Endothelial cell of hepatic sinusoid (primary cell): ENCODE measurements at regions not wholly inside any gene's neighbourhood (a gene's known extent, or its start where the extent isn't known, plus 50 kb on each side); places are given as distances from the start of the nearest gene placed in this dataset.

Experiments used
- in situ Hi-C: cut with HindIII; loops from 2 replicates; pipeline ENCODE4 v1.10.0; 2017; ENCODE audit warnings: low sequenced_read_pairs

DNA sequence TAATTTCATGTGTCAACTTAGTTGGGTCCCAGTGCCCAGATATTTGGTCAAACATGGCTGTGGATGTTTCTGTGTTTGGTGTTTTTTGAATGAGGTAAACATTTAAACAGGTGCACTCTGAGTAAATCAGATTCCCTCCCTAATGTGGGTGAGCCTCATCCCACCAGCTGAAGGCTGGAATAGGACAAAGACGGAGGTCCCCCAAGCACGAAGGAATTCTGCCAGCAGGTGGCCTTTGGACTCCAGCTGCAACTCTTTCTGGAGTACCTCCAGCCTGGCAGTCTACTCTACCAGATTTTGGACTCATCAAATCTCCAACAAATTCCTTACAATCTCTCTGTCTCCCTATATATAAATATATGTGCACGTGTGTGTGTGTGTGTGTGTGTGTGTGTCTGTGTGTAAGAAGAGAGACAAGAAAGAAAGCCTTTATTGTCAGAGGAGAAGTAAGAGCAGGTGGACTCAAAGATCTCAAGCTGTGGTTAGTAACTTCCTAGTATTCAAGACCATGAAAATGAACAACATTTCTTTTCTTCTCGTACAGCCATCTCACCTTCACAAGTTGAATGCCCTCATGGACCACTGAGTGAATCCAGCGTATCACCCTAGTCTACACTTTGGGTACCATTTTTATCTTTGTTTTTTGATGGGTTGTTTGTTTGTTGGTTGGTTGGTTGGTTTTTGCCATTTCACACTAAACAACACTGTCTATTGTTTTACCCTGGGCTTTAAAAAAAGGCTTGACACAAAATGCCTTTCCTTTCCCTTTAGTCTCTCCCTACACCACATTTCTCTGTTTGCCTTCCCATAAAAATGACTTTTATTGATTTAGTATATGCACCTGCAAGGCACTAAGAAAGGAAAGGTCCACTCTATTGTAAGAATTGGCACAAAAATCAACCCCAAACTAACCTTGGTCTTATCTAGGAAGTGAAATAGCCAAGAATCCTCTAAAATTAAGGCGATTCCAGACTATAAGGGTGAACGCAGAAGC lies 118.7 kb downstream of the TENT4A start:
- in situ Hi-C loops, result no loop called here

DNA sequence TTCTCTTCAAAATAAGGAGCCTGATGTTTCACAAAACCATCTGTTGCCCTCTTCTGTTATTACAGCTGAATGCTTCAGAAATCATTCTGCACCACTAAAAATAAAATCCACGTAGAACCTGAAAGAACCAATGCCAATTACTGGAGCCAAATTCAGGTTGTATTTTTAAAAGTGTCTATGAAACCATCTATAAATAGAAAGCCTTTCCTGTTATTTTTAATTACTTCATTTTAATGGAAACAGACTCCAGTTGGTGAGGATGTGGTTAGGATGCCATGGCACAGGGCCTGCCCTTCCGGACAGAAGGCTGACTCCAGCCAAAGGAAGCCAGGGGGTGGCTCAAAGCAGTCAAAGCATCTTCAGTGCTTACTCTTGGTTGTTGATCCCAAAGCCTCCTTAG lies 119.8 kb downstream of the TENT4A start:
- in situ Hi-C loops, result no loop called here

DNA sequence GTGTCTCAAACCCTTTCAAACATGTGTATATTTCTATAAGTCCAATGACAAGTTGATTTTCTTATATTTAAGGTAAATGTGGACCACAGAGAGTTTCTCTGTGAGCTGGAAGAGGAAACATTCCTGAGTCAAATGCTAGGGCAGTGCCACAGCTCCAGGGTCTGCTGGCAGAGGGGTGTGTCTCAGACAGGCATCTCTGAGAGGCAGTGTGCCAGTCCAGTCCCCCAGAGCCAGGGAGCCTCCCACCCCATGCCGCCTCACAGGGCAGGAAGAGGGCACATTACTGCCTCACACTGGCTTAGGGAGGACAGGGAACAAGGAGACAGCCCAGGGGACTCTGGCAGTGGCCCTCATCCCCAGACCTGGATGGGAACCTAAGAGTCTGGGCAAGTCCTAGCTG lies 120.2 kb downstream of the TENT4A start:
- in situ Hi-C loops, result no loop called here

DNA sequence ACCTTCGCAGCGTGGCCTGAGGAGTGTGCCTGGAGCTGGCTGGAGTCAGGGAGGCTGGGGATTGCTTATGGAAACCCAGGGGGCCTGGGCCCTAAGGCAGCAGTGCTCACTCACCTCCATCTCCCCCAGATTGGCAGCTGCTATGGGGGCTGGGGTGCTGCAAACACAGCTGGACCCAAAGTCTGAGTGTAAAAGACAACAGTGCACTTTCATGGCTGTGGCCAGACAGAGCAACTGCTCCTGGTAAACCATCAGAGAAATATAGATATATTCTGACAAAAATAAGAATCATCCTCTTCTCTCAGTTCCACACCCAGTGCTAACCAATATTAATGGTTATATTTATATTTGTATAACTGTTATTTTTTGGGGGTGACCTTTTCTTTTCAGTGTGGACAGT lies 123.9 kb downstream of the TENT4A start:
- in situ Hi-C loops, result no loop called here

DNA sequence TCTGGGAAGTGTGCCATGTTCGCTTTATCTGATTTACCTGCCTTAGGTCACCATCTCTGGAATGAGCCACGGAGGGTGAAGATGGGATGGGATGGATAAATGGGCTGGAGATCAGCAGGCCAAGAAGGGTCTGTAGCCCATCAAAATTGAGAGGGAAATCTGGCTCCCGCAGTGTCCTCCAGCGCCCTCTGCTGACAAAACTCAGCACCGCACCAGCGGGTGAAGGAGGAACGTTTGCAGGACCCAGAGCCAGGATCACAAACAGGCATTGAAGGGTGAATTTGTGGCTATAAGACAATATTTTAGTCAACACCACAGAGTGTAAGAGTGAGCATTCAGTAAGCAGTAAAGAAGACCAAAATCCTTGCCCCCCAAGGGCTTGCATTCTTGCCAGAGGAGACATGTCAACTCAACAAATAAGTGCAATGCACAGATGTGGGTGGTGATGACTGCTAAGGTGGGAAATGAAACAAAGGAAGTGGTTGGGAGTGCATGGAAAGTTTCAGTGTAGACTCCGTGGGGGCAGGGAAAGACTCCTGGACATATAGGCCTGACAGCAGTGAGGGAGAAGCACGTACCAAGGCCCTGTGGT lies 124.4 kb downstream of the TENT4A start:
- in situ Hi-C loops, result no loop called here

DNA sequence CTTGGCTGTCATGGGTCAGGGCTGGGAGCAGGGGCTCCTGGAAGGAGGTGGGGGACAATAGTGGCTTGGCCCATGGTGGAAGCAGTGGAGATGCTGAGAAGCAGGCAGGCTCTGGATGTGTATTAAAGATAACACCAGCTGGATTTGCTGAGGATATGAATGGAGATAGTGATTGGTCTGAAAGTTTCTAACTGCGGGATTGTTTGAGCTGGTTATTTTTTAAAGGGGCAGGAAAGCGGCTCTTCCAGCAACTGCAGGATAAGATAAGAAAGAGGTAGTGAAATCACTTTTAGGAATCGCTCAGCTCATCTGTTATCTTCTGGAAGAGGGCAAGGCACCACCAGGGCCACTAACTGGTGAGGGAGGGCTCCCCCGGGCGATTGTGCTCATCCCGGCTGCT lies 125.5 kb downstream of the TENT4A start:
- in situ Hi-C loops, result no loop called here

DNA sequence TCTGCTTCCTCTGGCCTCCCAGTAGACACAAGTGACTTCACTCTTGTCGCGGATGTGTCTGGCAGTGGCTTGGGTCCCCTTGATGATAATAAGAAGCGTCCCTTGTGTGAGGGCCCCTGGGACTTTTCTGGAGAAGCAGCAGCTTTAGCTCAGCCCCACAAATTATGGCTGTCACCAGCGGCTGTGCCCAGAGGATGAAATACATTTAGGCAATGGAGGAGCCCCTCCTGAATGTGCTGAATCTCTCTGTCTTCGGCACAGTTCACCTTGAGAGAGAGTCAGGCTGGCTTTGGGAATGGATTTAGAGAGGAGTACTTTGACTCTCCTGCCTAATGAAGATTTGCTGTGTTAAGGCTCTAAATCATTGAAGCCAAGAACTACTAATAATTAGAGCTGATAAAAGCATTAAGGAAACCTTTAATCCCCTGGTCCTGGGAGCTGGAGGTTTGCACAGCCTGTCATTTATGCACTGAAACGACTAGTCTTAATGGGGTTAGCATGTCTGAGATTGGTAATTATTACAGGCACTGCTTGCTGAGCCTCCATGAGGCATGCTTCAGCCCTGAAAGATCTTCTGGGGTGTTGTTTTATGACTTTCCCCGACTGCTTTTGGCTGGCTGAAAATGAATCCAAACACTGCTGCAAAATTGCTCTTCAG lies 127.0 kb downstream of the TENT4A start:
- in situ Hi-C loops, result no loop called here

DNA sequence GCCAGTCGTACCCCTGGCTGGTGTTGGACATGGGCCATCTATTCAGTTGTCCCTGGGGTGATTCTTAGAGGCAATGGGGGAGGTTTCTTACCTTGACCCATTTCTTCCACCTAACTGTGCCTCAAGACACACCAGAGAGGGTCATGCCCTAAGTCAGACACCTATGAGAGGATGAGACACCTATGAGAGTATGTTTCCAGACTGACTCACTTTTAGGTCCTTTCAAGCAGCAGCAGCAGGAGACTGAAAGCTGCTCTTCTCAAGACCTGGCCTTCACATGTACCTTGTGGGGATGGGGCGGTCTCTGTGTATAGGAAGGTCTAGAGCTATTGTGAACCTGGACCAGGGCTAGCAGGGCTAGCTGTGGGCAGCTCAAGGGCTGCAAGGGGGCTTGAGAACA lies 130.1 kb downstream of the TENT4A start:
- in situ Hi-C loops, result no loop called here

DNA sequence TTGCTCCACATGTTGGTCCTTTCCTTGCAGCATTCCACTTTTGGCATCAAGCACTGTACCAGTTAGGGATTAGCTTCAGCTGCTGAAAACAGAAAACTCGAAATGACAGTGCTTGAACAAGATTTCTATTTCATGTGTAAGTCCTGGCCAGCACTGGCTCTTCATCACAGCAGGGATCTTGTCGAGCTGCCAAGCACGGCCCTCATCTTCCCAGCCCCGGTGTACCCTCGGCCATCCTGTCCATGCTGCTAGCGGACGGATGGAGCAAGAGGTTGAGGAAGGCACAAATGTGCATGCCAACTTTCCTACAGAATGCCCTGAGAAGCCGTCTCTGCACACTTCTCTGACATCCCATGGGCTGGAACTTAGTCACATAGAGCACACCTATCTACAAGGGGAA lies 130.6 kb downstream of the TENT4A start:
- in situ Hi-C loops, result no loop called here

DNA sequence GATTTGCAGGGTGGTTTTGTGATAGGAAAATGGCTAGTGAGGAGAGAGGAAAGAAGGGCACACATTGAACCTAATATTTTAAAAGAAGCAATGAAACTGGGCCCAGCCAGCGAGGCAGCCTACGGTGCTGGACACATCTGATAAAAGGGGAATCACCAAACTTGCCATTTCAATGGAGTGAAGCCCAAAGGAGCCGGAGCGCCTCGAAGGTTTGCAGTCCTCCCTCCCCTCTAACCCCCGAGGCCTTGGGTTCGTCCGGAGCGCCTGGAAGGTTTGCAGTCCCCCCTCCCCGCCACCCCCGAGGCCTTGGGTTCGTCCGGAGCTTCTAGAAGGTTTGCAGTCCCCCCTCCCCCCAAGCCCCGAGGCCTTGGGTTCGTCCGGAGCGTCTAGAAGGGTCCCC lies 132.6 kb downstream of the TENT4A start:
- in situ Hi-C loops, result no loop called here

DNA sequence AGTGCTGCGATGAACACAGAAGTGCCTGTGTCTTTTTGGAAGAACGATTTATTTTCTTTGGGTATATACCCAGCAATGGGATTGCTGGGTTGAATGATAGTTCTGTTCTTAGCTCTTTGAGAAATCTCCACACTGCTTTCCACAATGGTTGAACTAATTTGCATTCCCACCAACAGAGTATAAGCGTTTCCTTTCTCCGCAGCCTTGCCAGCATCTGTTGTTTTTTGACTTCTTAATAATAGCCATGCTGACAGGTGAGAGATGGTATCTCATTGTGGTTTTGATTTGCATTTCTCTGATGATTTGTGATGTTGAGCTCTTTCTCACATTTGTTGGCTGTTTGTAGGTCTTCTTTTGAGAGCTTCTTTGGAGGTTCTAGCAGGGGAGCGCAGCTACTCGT lies 134.6 kb downstream of the TENT4A start:
- in situ Hi-C loops, result no loop called here

DNA sequence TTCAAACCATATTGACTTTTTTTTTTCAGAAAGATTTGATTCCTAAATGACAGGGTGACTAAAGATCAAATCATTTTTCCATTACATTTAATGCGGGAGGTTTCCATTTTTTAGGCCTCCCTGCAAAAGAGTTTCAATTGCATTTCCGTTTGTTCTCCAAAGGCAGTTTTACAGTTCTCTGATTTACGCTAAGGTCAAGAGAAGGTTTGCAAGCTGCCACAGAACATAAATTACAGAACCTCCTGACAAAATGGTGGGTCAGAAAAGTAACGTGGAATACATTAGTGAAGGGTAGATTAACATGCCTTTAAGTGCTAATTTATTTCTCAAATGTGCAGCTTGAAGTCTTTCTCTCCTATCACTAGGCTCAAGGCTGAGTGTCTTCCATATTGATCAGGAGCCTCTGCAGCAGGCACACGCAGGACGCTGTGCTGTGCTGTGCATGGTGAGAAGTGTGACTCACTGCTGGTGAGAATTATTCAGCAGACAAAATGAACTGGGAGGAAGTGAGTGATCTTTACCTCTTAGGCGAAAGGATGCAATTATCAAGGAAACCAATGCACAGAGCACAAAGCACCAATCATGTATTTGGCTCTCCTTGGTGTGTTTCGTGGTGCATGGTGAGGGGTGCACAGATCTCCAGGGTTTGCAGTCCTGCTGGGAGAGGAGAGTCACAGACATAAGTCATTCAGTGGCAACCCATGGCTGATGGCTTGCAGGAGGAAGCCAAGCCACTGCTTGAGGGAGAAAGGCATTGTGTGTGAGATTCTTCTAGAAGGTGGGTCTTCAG lies 136.3 kb downstream of the TENT4A start:
- in situ Hi-C loops, result no loop called here

DNA sequence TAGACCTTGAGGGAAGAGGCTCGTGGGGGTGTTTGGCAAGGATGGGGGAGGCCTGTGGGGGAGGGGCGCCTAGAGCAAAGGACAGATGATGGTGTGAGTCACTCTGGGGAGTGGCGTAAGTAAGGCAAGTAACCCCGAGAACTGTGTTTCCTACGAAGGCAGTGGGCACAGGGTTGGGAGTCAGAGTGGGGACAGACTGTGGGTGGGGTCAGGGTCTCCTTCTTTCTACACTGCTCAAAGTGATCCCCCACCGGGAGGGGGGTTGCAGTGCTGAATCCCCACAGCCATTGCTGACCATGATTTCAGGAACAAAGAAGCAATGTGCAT lies 136.8 kb downstream of the TENT4A start:
- in situ Hi-C loops, result no loop called here

DNA sequence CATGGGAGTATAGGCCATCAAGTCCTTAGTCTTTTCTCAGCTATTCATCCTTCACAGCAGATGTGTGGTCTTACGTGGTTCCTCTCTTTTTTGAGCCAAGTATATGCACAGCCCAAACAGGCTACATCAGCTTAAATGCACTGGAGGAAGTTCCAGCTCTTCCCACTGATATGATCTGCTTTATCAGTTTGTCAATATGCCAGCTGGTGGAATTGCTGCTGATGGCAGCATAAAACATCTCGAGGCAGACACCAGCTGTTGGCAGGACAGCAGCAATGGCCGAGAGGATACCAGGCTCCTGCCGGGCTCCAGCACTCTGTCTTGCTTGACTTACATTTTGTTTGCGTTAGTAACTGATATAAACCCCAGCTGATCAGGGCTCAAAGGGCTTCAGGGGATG lies 143.4 kb downstream of the TENT4A start:
- in situ Hi-C loops, result no loop called here

DNA sequence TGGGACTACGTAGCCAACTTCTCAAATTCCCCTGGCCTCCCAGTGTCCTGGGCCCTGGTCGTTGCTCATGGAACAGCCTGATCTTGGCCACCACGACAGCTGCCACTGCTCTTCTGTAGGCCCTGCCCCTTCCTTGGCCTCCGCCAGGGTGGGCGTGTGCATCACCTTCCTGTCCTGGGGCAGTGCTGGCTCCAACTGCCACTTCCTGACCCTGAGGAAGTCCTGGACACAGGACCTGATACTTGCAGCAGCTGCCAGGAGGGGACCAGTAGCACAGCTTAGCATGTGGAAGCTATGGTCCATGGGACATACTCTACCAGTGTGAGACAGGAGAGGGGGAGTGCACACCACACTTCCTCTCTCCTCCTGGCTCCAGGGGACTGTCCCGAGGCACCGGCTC lies 145.2 kb downstream of the TENT4A start:
- in situ Hi-C loops, result no loop called here

DNA sequence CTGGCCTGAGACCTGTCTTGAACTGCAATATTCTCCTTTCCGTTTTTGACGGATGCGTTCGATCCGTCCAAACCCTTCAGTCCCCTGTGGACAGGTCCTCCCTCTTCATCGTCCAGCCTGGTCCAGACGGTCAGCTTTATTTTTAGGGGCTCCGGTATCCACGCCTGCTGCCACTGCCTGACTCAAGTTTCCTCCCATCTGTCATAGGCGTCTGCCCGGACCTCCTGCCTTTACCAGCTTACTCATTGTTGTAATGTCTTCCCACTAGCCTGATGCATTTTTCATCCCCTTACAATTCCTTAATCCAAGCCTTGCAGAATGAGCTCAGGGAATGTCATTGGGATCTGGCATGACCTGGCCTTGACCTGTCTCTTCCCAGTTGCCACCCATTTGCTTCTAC lies 145.8 kb downstream of the TENT4A start:
- in situ Hi-C loops, result no loop called here

DNA sequence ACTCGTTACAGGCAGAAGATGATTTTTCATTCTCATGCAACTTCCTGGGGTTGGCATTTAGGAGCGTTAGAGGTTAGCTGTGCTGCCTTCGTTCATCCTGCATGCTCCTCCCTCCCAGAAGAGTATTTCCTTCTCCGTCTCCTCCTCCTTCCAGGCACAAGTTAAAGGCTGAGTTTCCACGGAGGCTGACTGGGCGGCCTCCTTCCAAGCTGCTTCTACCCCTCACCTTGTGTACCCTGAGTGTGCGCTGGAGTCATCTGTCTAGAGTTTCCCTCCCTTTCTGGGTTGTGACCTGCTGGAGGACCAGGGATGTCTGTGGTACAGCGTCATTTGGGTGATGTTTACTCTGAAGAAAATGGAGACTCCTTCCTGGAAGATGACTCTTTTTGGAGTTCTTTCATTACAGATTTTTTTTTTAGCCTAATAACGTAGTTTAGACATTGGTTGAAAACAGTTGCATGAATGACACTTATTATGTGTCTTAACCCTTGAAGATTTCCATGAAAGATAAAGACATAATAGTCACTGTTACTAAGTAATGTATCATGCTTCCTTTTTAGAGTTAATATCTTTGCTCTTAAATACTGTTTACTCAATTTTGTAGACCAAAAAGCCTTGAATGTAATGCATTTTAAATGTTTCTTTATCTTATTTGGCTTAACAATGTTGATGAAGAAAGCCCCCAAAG lies 146.9 kb downstream of the TENT4A start:
- in situ Hi-C loops, result no loop called here

DNA sequence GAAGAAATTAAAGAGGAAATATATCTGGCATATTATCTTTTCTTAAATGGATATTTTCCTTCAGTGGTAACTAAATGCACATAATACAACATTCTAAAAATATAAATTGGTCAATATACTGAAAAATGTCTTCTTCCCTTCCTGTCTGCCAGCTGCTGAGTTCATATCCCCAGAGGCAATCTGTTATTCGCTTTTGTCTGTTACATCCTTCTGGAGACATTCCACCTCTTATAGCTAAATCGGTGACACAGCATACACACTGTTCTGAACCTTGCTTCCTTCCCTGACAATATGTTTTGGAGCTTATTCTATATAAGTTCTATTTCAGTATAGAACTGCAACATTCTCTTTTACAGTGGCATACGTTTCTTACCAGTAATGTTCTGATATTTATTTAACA lies 147.8 kb downstream of the TENT4A start:
- in situ Hi-C loops, result no loop called here

DNA sequence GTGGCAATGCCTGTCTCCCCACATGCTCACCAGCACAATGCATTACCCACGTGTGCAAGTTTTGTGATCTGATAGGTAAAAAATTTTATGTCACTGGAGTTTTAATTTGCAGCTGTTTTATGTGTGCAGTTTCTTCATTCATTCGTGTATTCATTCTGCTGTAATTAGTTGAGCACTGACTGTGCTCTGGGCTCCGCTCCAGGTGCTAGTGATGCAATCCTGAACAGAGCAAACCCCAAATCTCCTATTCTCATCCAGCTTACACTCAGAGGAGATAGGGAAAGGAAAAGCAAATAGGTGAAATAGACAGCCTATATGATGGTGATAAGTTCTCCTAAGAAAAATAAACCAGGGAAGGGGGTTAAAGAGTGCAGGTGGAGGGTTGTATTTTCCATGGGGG lies 148.4 kb downstream of the TENT4A start:
- in situ Hi-C loops, result no loop called here

DNA sequence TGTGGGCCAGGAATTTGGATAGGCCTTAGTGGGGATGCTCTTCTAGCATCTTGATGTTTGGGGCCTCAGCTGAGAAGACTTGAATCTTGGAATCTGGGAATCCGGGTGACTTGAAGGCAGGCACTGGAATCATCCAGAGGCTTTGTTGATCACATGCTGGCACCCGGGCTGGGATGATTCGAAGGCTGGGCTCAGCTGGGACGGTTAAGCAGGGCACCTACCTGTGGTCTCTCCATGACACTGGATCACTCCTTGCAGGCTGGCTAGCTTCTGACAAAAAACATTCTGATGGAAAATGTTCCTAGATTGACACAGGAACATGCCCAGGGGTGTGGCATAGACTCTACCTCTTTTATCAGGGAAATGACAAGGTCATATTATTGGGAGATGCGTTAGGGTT lies 149.1 kb downstream of the TENT4A start:
- in situ Hi-C loops, result no loop called here

DNA sequence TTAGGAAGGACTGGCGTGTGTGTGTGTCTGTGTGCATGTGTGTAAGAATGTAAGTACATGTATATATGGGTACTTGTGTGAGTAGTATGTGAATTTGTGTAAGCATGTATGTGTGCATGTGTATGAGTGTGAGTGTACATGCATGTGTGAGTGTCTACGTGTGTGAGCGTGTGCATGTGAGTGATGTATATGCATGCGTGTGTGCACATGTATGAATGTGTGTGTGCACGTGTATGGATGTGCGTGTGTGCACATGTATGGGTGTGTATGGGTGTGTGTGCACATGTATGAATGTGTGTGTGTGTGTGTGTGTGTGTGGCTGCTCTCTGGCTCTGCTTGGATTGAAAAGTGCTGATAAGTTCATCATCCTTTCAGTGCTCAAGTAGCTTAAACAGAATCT lies 154.5 kb downstream of the TENT4A start:
- in situ Hi-C loops, result no loop called here
